GM12801 (cell line): ENCODE measurements at regions not wholly inside any gene's neighbourhood (a gene's known extent, or its start where the extent isn't known, plus 50 kb on each side); places are given as distances from the start of the nearest gene placed in this dataset.

ENCODE experiments used
- TF ChIP-seq, protein P1 (sequence below): IDR thresholded peaks from one replicate; pipeline ENCODE4 v1.5.1; 2011; ENCODE audit warnings: control low read depth; ENCODE audit not compliant: insufficient read length; ENCODE audit errors: extremely low read depth

DNA sequence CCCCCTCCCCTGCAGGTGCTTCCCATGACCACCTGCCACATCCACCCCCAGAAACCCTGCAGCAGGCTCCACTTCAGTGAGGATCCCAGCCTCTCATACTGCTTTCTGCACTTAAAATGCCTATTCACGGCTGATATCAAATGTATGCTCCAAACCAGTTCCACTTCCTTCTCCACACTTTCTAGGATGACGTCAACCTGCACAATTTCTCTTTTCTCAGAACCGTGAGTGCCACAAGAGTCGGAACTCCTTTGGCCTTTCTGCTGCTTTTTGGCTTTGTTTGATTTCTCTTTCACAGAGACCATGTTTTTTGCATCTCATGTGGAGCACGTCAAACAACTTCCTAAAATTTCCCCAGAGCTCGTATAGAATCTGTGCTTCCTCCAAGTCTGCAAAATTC, 378.8 kb upstream of the TNRC6C start:
- TF ChIP-seq, protein P1, sequence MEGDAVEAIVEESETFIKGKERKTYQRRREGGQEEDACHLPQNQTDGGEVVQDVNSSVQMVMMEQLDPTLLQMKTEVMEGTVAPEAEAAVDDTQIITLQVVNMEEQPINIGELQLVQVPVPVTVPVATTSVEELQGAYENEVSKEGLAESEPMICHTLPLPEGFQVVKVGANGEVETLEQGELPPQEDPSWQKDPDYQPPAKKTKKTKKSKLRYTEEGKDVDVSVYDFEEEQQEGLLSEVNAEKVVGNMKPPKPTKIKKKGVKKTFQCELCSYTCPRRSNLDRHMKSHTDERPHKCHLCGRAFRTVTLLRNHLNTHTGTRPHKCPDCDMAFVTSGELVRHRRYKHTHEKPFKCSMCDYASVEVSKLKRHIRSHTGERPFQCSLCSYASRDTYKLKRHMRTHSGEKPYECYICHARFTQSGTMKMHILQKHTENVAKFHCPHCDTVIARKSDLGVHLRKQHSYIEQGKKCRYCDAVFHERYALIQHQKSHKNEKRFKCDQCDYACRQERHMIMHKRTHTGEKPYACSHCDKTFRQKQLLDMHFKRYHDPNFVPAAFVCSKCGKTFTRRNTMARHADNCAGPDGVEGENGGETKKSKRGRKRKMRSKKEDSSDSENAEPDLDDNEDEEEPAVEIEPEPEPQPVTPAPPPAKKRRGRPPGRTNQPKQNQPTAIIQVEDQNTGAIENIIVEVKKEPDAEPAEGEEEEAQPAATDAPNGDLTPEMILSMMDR = no peak

DNA sequence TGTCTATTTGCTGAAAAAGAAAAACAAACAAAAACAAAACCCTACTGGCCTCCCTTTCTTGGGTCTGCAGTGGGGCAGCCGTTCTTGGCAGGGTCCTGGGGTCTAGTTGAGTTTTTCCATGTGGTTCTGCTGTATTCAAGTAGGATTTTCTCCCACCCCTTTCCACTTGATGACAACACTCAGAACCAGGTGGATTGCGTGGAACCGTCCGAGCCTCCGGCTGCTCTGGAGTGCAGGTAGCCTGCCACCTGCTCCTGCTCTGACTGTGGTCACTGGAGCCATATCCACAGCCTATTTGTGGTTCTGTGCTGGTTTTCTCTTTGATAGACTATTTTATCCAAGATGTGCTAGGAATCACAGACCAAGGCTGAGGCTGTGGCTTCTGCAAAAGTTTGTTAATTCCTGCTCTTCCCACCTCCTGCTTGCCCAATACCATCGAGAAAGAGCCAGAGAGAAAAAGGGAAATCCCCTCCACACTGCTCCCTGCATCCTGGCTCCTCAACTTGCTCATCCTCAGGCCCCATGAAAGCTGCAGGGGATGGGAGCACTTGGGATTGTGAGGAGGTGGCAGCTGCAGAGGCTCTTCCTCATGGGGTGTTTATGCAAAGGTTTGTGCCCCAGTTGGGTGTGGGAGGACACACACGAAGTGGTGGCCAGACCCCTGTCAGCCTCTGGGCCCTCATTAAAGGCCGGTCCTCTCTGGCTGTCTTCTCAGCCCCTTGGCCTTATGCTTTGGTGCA, 377.8 kb upstream of the TNRC6C start:
- TF ChIP-seq, protein P1 = no peak

DNA sequence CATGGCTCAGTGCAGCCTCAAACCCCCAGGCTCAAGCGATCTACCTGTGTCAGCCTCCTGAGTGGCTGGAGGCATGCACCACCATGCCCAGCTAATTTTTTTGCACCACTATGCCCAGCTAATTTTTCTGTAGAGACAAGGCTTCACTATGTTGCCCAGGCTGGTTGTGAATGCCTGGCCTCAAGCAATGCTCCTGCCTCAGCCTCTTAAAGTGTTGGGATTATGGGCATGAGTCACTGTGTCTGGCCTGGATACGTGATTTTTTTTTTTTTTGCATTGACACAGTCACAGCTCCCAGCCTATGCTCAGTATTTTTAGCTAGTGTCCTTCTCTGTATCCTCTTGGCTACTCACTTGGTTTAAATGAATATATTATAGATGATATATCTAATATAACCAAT, 377.0 kb upstream of the TNRC6C start:
- TF ChIP-seq, protein P1 = no peak

DNA sequence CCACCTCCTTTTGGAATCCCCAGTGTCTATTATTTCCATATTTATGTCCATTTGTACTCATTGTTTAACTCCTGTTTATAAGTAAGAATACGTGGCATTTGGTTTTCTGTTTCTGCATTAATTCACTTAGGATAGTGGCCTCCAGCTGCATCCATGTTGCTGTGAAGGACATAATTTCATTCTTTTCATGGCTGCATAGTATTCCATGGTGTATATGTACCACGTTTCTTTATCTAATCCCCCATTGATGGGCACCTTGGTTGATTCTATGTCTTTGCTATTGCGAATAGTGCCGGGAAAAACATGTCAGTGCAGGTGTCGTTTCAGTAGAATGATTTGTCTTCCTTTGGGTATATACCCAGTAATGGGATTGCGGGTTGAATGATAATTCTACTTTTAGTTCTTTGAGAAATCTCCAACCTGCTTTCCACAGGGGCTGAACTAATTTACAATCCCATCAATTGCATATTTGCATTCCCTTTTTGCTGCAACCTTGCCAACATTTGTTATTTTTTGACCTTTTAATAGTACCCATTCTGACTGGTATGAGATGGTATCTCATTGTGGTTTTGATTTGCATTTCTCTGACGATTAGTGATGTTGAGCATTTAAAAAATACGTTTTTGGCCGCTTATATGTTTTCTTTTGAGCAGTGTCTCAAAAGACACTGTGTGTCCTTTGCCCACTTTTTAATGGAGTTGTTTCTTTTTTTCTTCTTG, 373.2 kb upstream of the TNRC6C start:
- TF ChIP-seq, protein P1 = no peak

DNA sequence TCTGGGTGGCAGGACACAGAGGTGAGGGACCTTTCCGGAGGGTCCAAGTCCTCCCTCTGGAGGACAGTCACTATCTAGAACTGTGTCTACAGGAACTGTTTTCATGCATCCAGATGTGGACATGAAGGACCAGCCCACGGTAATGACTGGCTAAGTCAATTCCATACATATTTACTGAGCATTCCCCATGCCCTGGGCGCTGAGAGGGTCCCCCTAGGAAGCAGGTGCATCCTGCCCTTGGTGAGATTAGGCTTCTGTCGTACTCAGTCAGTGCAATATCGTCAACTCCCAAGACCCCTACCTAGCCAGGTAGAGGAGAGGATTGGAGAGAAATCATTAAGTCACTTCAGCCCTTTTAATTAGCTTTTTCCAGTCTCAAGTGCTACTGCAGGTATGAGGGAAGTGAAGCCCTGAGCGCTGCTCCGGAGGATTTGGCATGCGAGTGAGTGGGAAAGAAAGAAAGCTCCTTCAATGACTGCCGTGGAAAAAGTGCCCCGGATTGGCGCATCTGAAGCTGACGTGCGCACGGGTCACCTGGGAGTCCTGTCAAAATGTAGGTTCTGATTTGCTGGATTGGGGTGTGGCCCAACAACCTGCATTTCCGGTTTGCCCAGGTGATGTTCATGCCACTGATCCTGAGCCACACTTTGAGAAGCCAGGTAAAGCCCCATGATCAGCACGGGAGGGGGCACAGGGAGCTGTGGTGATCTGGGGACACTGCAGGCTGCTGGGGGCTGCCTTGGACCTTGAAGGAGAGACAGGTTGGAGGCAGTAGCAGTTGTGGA, 367.4 kb upstream of the TNRC6C start:
- TF ChIP-seq, protein P1 = no peak

DNA sequence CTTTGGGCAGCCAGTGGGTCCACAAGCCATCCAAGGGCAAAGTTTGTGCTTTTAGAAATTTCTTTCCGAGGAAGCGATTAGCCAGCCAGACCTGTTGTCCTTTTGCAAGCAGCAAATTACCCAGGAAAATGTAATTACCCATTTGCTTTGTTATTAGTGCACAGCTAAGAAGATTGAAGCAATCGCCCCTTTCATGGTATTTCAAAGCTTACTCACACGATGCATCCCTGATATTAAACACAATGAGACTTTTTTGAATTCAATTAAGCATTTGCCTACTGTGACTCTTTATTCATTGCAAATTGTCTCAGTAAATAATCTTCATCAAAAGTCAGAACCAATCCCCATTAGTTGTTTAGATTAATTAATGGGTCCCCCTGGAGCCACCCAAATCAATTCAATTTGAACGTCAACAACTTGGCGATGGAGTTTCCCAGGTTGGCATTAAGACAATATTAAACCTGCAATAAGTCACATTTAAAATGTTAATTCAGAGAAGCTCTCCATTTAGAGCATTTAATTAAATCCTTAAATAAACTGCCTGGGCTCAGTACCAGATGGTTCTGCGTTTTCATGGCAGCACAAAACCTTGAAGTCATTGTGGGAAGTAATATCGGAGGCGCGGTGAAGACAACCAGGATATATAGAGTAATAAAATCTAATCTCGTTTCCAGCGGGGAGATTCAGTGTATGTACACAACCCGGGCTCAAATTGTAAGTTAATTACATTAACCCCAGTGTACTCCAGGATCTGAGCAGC, 366.2 kb upstream of the TNRC6C start:
- TF ChIP-seq, protein P1 = no peak
